HG03064 (cell line): ENCODE measurements at regions not wholly inside any gene's neighbourhood (a gene's known extent, or its start where the extent isn't known, plus 50 kb on each side); places are given as distances from the start of the nearest gene placed in this dataset.

Experiments used
- ATAC-seq: cut with Tn5 transposase; IDR thresholded peaks from one replicate; pipeline ENCODE4 v1.9.1; 2021; ENCODE audit warnings: low read depth; ENCODE audit not compliant: unreplicated experiment

- ATAC-seq, result no peak
These were observed 142.8 kb downstream of the LSM5 start for GRCh38 chr7:32347244-32347828.

GRCh38 chr7:32346253-32346652 is 143.9 kb downstream of the LSM5 start:
- ATAC-seq, result no peak

GRCh38 chr7:32336726-32337125 is 153.5 kb downstream of the LSM5 start:
- no peak for ATAC-seq

- no peak for ATAC-seq
These were observed 155.1 kb downstream of the LSM5 start for GRCh38 chr7:32335107-32335506.

- ATAC-seq, result no peak
These were observed 159.6 kb downstream of the LSM5 start for GRCh38 chr7:32330602-32331001.

GRCh38 chr7:32326078-32326477 is 164.1 kb downstream of the LSM5 start:
- ATAC-seq, result no peak

GRCh38 chr7:32323712-32324111 is 166.5 kb downstream of the LSM5 start:
- no peak for ATAC-seq

- ATAC-seq, result no peak
These were observed 171.2 kb downstream of the LSM5 start for GRCh38 chr7:32319012-32319382.

GRCh38 chr7:32318300-32319011 is 171.7 kb downstream of the LSM5 start:
- ATAC-seq, result no peak

GRCh38 chr7:32316839-32317238 is 173.3 kb downstream of the LSM5 start:
- ATAC-seq, result no peak

GRCh38 chr7:32314761-32315160 is 175.4 kb downstream of the LSM5 start:
- ATAC-seq, result no peak

GRCh38 chr7:32301427-32301826 is 188.8 kb downstream of the LSM5 start:
- ATAC-seq, result no peak

GRCh38 chr7:32299133-32299702 is 191.0 kb downstream of the LSM5 start:
- ATAC-seq, result no peak

GRCh38 chr7:32298408-32299132 is 191.6 kb downstream of the LSM5 start:
- no peak for ATAC-seq

GRCh38 chr7:32293833-32294232 is 196.3 kb downstream of the LSM5 start:
- ATAC-seq, result no peak

- ATAC-seq, result no peak
These were observed 200.3 kb downstream of the LSM5 start for GRCh38 chr7:32289651-32290414.

GRCh38 chr7:32285698-32286097 is 204.5 kb downstream of the LSM5 start:
- no peak for ATAC-seq

- no peak for ATAC-seq
These were observed 206.6 kb downstream of the LSM5 start for GRCh38 chr7:32283546-32283945.

GRCh38 chr7:32279500-32279899 is 209.3 kb upstream of the PDE1C start:
- no peak for ATAC-seq

GRCh38 chr7:32275216-32276009 is 205.2 kb upstream of the PDE1C start:
- no peak for ATAC-seq
